ENCODE measurements at regions not wholly inside any gene's neighbourhood (a gene's known extent, or its start where the extent isn't known, plus 50 kb on each side); places are given as distances from the start of the nearest gene placed in this dataset.

DNA sequence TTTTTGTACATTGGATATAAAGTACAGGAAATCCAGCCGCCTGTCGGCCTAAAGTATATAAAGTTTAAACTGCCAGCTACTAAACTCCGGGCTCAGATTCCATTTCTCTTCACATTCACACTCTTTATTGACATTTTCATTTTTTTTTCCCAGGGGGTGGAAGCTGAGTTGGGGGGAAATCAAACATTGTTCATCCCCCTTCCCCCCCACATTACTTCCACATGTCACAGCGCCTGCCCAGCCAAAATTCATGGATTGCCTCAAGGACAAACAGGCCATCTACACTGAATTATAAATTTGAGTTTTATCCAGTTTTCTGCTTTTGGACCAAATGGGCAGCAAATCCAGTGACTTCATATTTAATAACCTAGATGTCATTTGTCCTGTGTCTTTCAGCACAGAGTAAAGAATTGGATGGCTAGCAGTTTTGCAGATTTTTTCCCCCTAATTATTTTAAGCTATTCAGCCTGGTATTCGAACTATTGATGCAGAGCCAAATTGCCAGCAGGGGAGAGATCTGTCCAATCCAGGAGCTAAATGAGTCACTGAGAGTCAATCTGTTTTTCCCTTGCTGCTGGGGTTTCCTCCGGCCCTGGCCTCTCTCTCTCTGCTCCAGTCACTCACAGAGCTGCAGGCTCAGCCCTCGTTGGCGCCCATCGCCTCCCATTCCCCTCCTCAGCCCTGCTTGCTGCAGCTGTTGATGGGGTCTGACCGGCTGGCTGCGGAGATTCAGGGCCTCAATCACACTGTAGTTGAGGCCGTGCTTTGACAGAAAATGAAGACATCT lies 98.0 kb downstream of the LMO4 start:
- TF ChIP-seq CTCF (IDR thresholded peaks at IDR 0.05) (no peak), POLR2AphosphoS5 (IDR thresholded peaks at IDR 0.05) (no peak), POLR2A (IDR thresholded peaks at IDR 0.05) (no peak), EP300 (IDR thresholded peaks at IDR 0.05) (no peak)

Measured in suprapubic skin (tissue), 4 donors.